ENCODE measurements at regions not wholly inside any gene's neighbourhood (a gene's known extent, or its start where the extent isn't known, plus 50 kb on each side); places are given as distances from the start of the nearest gene placed in this dataset.
"Not testable (repeated sequence)": the region's sequence is repeated elsewhere in the genome, so short reads cannot be mapped to it uniquely, and the experiment has no call there.

DNA sequence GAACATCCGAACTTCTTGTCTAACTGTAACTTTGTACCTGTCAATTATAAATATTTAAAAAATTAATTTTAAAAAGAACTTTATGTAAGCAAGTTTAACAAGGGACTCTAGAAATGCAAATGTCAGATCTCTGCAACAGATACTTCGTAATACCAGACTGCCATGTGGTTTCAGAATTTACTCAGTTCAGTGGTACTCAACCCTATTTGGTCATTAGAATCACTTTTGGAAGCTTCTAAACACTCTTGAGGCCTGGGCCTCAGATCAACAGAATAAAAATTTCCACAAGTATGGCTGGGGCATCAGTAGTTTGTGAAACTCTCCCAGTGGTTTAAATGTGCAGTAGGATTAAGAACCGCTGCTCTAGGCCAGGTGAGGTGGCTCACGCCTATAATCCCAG is 139.5 kb upstream of the SMYD2 start:
- Histone ChIP-seq H3K27ac (no peak overlapping the region), H3K4me3 (no peak overlapping the region), H3K9me3 (no peaks in the 10 kb centered on the region), H3K36me3 (no peaks in the 10 kb centered on the region), H3K27me3 (no peaks in the 10 kb centered on the region), H3K4me1 (no peaks in the 10 kb centered on the region)
- TF ChIP-seq, protein P1, sequence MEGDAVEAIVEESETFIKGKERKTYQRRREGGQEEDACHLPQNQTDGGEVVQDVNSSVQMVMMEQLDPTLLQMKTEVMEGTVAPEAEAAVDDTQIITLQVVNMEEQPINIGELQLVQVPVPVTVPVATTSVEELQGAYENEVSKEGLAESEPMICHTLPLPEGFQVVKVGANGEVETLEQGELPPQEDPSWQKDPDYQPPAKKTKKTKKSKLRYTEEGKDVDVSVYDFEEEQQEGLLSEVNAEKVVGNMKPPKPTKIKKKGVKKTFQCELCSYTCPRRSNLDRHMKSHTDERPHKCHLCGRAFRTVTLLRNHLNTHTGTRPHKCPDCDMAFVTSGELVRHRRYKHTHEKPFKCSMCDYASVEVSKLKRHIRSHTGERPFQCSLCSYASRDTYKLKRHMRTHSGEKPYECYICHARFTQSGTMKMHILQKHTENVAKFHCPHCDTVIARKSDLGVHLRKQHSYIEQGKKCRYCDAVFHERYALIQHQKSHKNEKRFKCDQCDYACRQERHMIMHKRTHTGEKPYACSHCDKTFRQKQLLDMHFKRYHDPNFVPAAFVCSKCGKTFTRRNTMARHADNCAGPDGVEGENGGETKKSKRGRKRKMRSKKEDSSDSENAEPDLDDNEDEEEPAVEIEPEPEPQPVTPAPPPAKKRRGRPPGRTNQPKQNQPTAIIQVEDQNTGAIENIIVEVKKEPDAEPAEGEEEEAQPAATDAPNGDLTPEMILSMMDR (IDR thresholded peaks at IDR 0.05), result no peak
- no peak for TF ChIP-seq POLR2A (IDR thresholded peaks at IDR 0.05)
- no peak for DNase-seq

DNA sequence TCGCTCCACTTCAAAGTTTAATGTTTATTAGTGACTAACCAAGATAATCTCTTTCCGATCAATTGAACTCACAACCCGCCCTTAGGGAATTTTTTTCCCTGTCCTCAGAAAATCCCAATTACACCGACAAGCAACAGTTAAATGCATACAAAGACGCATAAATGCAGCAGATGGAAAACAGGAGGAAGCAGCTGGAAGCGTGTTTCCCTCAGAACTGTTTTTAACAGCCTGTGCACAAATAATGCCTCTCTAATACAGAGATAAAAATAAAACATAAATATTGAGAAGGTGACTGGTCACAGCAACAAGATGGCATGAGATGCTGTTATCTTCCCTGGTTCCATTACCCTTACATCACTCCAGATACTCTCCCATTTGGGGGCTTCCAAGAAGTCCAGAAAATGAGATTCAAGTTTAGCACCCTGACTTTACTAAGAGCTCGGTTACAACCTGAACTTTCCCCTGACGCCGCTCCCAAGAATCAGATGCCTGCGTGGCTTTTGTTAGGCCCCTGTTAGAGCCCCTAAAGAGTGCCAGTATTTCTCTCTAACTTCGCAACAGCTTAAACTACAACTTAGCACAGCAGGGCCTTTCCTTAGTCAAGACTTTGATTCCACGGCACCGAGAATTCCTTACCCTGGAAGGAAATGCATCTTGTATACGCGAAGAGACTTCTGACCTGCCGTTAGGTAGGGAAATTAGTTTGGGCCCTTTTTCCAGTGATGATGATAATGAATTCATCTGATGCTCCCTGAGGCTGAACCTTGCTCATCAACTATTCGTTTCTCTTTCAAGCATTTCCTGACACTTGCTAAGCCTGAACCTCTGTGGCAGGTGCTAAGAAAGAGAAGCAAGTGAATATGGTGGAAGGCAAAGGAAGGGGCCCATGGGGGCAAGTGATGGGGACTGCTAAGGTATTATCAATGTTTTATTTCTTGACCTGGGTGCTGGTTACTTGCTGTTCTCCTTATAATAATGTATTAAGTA is 137.7 kb upstream of the SMYD2 start:
- DNase-seq, result no peak
- Histone ChIP-seq H3K9me3 (no peaks in the 10 kb centered on the region), H3K4me3 (no peak overlapping the region), H3K27me3 (no peaks in the 10 kb centered on the region), H3K36me3 (no peaks in the 10 kb centered on the region), H3K4me1 (no peaks in the 10 kb centered on the region), H3K27ac (no peak overlapping the region)
- TF ChIP-seq, protein P1 (IDR thresholded peaks at IDR 0.05), result no peak
- TF ChIP-seq POLR2A (IDR thresholded peaks at IDR 0.05), result no peak

DNA sequence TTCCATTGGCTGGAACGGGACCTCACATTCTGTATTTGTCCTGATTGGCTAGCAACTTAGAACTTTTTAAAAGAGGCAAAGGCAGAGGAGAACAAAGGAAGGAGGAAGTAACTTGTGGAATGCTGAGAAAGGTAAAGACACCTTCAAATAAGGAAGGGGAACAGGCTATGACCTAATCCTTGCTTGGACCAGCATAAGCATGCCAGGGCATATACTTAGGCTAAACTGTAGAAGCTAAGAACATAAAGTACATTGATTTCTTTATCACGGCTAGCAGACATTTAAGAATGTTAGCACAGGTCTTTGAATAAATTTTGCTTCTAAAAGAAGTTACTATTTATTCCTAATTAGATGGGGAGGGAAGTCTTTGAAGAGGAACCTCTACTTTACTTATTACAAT is 136.4 kb upstream of the SMYD2 start:
- H3K27ac ChIP-seq, DNase-seq, H3K36me3 ChIP-seq, H3K4me3 ChIP-seq, H3K27me3 ChIP-seq, H3K9me3 ChIP-seq, H3K4me1 ChIP-seq: not testable (repeated sequence)

DNA sequence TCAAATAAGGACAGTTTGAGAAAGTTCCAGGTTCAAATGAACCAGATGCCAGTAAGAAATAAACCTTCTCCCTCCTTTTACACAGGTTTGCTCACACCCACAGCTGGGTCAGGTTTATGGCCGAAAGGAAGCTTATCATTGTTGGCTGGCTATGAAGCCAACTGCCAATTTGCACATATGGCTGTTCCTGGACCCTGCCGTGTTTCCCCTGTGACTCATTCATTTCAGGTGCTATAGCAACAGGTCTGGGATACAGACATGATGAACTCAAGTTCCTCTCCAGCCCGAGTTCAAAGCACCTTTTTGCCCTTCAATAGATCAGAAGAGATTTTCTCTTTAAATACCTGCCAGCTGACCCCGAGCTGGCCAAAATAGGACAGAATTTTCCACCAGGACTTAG is 134.4 kb upstream of the SMYD2 start:
- H3K36me3 ChIP-seq, result no peaks in the 10 kb centered on the region
- H3K9me3 ChIP-seq, result no peaks in the 10 kb centered on the region
- TF ChIP-seq, protein P1 (IDR thresholded peaks at IDR 0.05), result no peak
- TF ChIP-seq POLR2A (IDR thresholded peaks at IDR 0.05), result no peak
- no peaks in the 10 kb centered on the region for H3K4me1 ChIP-seq
- DNase-seq, result no peak
- H3K27ac ChIP-seq, result no peak overlapping the region
- no peaks in the 10 kb centered on the region for H3K27me3 ChIP-seq
- no peak overlapping the region for H3K4me3 ChIP-seq

DNA sequence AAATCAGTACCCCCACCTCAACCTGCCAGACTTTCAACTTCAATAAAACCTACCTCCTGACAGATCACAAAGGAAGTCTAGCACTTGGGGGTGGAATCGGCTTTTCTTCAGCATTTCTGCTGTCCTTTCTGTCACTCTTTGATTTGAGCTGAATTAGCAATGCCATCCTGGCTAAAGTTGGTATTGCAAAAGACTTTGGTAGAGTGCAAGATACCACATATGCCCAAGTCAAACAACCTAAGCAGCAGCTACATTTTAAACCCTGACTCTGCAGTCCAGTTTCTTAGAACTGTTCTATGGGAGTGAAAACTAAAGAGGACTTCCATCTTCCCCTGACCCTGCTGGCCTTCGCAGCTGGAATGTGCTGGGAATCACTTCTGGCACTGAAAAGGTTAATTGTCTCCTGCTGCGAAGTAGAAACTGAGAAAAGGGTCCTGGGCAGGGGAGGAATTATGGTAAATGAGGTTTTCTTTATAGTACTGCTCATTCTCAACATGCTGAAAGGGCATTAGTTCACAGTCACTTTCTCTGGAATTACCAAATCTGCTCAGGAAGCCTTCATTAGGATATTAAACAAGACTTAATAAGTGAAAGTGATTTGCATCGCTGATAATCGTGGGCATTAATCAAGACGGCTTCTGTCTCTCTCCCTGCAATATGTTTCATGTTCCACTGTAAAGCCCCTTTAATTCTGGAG is 126.2 kb upstream of the SMYD2 start:
- H3K4me3 ChIP-seq, result no peak overlapping the region
- TF ChIP-seq, protein P1 (IDR thresholded peaks at IDR 0.05), result no peak
- no peak for TF ChIP-seq POLR2A (IDR thresholded peaks at IDR 0.05)
- H3K27ac ChIP-seq, result no peak overlapping the region
- no peaks in the 10 kb centered on the region for H3K27me3 ChIP-seq
- no peaks in the 10 kb centered on the region for H3K36me3 ChIP-seq
- DNase-seq, result no peak
- H3K9me3 ChIP-seq, result no peaks in the 10 kb centered on the region
- H3K4me1 ChIP-seq, result no peaks in the 10 kb centered on the region

DNA sequence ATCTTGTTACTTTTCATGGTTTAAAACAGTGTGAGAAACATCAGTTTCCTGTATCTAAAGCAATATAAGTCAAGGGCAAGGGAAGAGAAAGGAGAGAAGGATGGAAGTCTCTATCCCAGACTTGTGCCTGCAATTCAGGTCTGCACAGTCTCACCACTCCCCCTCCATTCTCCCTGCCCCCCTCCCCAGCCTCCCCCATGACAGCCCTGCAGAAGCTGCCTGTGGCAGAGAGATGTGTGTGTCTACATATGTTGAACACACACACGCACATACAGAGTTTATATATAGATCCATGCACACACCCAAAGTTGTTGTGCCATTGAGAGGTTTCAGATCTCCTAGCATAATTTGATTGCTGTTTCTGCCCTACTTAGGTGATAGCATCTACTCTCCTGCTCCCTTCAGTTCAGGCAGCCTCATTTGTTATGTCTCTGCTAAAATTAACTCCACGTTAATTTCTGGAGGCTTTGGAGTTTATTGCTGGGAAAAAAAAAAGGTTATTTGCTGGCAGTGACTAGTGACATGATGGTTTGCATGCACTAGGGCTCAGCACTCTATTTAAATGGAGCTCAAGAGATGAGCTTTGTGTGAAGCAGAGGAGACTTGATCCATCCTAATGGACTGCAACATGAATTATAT is 124.9 kb upstream of the SMYD2 start:
- Histone ChIP-seq H3K9me3 (no peaks in the 10 kb centered on the region), H3K36me3 (no peaks in the 10 kb centered on the region), H3K27me3 (no peaks in the 10 kb centered on the region), H3K27ac (no peak overlapping the region), H3K4me1 (no peaks in the 10 kb centered on the region), H3K4me3 (no peak overlapping the region)
- DNase-seq, result no peak
- TF ChIP-seq, protein P1 (IDR thresholded peaks at IDR 0.05), result no peak
- TF ChIP-seq POLR2A (IDR thresholded peaks at IDR 0.05), result no peak

All from Peyer's patch (tissue), 4 donors.